ENCODE measurements at regions not wholly inside any gene's neighbourhood (a gene's known extent, or its start where the extent isn't known, plus 50 kb on each side); places are given as distances from the start of the nearest gene placed in this dataset.

GRCh38 chr16:6246266-6246665, 1086.4 kb upstream of the RBFOX1 start:
- H3K4me1 ChIP-seq: no peaks in the 10 kb centered on the region
- TF ChIP-seq CTCF (IDR thresholded peaks at IDR 0.05): no peak
- no peaks in the 10 kb centered on the region for H3K27me3 ChIP-seq
- no peak for DNase-seq (ENCODE audit: low spot score)
- no peaks in the 10 kb centered on the region for H3K9me3 ChIP-seq
- no peaks in the 10 kb centered on the region for H3K36me3 ChIP-seq
- H3K27ac ChIP-seq: no peak overlapping the region
- no peak overlapping the region for H3K4me3 ChIP-seq

- Histone ChIP-seq H3K27ac (no peak overlapping the region), H3K4me3 (no peak overlapping the region), H3K9me3 (no peaks in the 10 kb centered on the region), H3K4me1 (no peaks in the 10 kb centered on the region), H3K27me3 (no peaks in the 10 kb centered on the region), H3K36me3 (no peaks in the 10 kb centered on the region)
- DNase-seq (ENCODE audit: low spot score): no peak
- no peak for TF ChIP-seq CTCF (IDR thresholded peaks at IDR 0.05)
Observed at GRCh38 chr16:6232056-6232455, 1100.6 kb upstream of the RBFOX1 start.

- no peak for TF ChIP-seq CTCF (IDR thresholded peaks at IDR 0.05)
- Histone ChIP-seq H3K27me3 (no peaks in the 10 kb centered on the region), H3K4me1 (no peaks in the 10 kb centered on the region), H3K27ac (no peak overlapping the region), H3K36me3 (no peaks in the 10 kb centered on the region), H3K4me3 (no peak overlapping the region), H3K9me3 (no peaks in the 10 kb centered on the region)
- DNase-seq (ENCODE audit: low spot score): no peak
Observed at GRCh38 chr16:6231398-6231797, 1101.2 kb upstream of the RBFOX1 start.

GRCh38 chr16:6229186-6229585, 1103.5 kb upstream of the RBFOX1 start:
- H3K36me3 ChIP-seq: no peaks in the 10 kb centered on the region
- TF ChIP-seq CTCF (IDR thresholded peaks at IDR 0.05): no peak
- no peaks in the 10 kb centered on the region for H3K4me1 ChIP-seq
- no peaks in the 10 kb centered on the region for H3K9me3 ChIP-seq
- H3K27ac ChIP-seq: no peak overlapping the region
- no peak for DNase-seq (ENCODE audit: low spot score)
- H3K27me3 ChIP-seq: no peaks in the 10 kb centered on the region
- no peak overlapping the region for H3K4me3 ChIP-seq

GRCh38 chr16:6218855-6219254, 1113.8 kb upstream of the RBFOX1 start:
- DNase-seq (ENCODE audit: low spot score): no peak
- H3K36me3 ChIP-seq: no peaks in the 10 kb centered on the region
- no peaks in the 10 kb centered on the region for H3K4me1 ChIP-seq
- H3K27ac ChIP-seq: no peak overlapping the region
- H3K4me3 ChIP-seq: no peak overlapping the region
- H3K9me3 ChIP-seq: no peaks in the 10 kb centered on the region
- H3K27me3 ChIP-seq: no peaks in the 10 kb centered on the region
- TF ChIP-seq CTCF (IDR thresholded peaks at IDR 0.05): no peak

DNA sequence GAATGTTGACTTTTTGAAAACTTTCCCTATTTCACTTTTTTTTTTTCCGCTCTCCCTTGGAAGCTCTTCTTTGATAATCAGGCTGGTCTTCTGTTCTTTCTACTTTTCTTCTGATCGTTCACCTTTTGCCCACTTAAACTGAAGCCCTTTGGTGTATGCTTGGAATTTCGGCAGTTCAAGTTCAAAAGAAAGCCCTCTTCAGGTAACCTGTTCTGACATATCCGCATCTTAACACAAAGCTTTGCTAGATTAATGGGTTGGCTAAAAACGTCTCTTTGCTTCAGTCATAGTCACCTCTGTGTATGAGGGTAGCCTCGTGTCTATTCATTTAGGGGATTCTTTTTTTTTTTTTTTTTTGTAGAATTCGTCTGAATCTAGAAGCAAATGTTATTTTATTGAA, 1115.8 kb upstream of the RBFOX1 start:
- no peaks in the 10 kb centered on the region for H3K4me1 ChIP-seq
- H3K27me3 ChIP-seq: no peaks in the 10 kb centered on the region
- no peaks in the 10 kb centered on the region for H3K9me3 ChIP-seq
- no peak overlapping the region for H3K4me3 ChIP-seq
- no peak overlapping the region for H3K27ac ChIP-seq
- TF ChIP-seq CTCF (IDR thresholded peaks at IDR 0.05): no peak
- no peaks in the 10 kb centered on the region for H3K36me3 ChIP-seq
- DNase-seq (ENCODE audit: low spot score): no peak

All from right atrium auricular region (tissue), 2 donors.